CD4-positive, CD25-positive, alpha-beta regulatory T cell (primary cell): ENCODE measurements at regions not wholly inside any gene's neighbourhood (a gene's known extent, or its start where the extent isn't known, plus 50 kb on each side); places are given as distances from the start of the nearest gene placed in this dataset.
"Not testable (repeated sequence)": the region's sequence is repeated elsewhere in the genome, so short reads cannot be mapped to it uniquely, and the experiment has no call there.

Experiments used
- ATAC-seq, 2 donors: fragments of 150-1000 bp; cut with Tn5 transposase; one replicate each; pipeline ENCODE4 v1.10.0; 2021; ENCODE audit warnings: low read depth in 2 of 2, moderate number of reproducible peaks in 2 of 2, moderate library complexity in 1 of 2
- DNase-seq, 3 donors: peaks; one replicate each; pipeline versions ENCODE4 v3.0.0 to v3.0.0-alpha.2; 2012 to 2022; ENCODE audit warnings: mixed read lengths in 1 of 3
- H3K27ac ChIP-seq: one replicate; pipeline ENCODE4 v1.7.0; 2013; ENCODE audit warnings: mild to moderate bottlenecking, low read length; ENCODE audit not compliant: insufficient read depth, poor library complexity, severe bottlenecking
- H3K27me3 ChIP-seq: one replicate; pipeline ENCODE4 v1.7.0; 2013; ENCODE audit warnings: low read length; ENCODE audit not compliant: control insufficient read depth, insufficient read depth
- H3K36me3 ChIP-seq: one replicate; pipeline ENCODE4 v1.7.0; 2013; ENCODE audit warnings: mild to moderate bottlenecking, low read length, moderate library complexity; ENCODE audit not compliant: control insufficient read depth, insufficient read depth
- H3K4me1 ChIP-seq: 2 replicates; pipeline ENCODE4 v1.7.0; 2013; ENCODE audit warnings: mild to moderate bottlenecking, low read length; ENCODE audit not compliant: insufficient read depth, control insufficient read depth, poor library complexity, severe bottlenecking
- H3K4me3 ChIP-seq: one replicate; pipeline ENCODE4 v1.7.0; 2013; ENCODE audit warnings: low read depth, mild to moderate bottlenecking, low read length, moderate library complexity
- H3K9me3 ChIP-seq, 2 experiments: 1 replicate in 1 of 2; 2 replicates in 1 of 2; pipeline ENCODE4 v1.7.0; 2013; ENCODE audit warnings: low read length in 2 of 2, mild to moderate bottlenecking in 1 of 2, moderate library complexity in 1 of 2; ENCODE audit not compliant: control insufficient read depth in 2 of 2
- H3K27ac Mint-ChIP-seq, 3 donors: one replicate each; pipeline ENCODE4 v1.8.0; 2020 to 2022; ENCODE audit warnings: mild to moderate bottlenecking in 3 of 3, mixed read lengths in 3 of 3, moderate library complexity in 2 of 3
- H3K27me3 Mint-ChIP-seq: one replicate; pipeline ENCODE4 v1.8.0; 2022; ENCODE audit warnings: mild to moderate bottlenecking, mixed read lengths
- H3K36me3 Mint-ChIP-seq: one replicate; pipeline ENCODE4 v1.8.0; 2020; ENCODE audit warnings: mixed read lengths
- H3K4me1 Mint-ChIP-seq, 4 donors: one replicate each; pipeline ENCODE4 v1.8.0; 2020 to 2022; ENCODE audit warnings: mixed read lengths in 4 of 4, mild to moderate bottlenecking in 1 of 4
- H3K4me3 Mint-ChIP-seq, 4 donors: one replicate each; pipeline ENCODE4 v1.8.0; 2020 to 2022; ENCODE audit warnings: mild to moderate bottlenecking in 4 of 4, mixed read lengths in 4 of 4, moderate library complexity in 3 of 4
- H3K9me3 Mint-ChIP-seq, 7 donors: one replicate each; pipeline ENCODE4 v1.8.0; 2020 to 2022; ENCODE audit warnings: mixed read lengths in 7 of 7, mild to moderate bottlenecking in 3 of 7, moderate library complexity in 2 of 7

DNA sequence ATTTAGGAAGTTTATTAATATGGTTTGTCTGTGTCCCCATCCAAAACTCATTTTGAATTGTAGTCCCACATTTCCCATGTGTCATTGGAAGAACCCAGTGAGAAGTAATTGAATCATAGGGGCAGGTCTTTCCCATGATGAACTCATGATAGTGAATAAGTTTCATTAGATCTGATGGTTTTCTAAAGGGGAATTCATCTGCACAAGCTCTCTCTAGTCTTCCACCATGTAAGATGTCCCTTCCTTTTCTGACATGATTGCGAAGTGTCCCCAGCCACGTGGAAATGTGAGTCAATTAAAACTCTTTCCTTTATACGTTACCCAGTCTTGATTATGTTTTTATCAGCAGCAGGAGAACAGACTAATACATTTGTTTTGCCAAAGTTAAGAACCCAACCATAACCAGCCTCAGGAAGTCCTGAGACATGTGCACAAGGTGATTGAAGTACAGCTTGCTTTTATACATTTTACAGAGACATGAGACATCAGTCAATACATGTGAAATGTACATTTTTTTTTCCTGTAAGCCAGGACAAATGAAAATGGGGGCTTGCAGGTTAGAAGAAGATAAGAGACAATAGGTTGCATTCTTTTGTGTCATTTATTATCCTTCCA, 1136.7 kb downstream of the TMEM121 start:
- Histone ChIP-seq H3K27ac (no peak overlapping the region), H3K27me3 (peaks cover 2% of the 10 kb centered on the region), H3K9me3 (no peaks in the 10 kb centered on the region), H3K4me1 (no peaks in the 10 kb centered on the region), H3K4me3 (no peak overlapping the region), H3K36me3 (no peaks in the 10 kb centered on the region)
- Mint-ChIP-seq H3K4me3 (no peak overlapping the region), H3K27me3 (peaks cover 8% of the 10 kb centered on the region), H3K4me1 (peaks cover 0 to 11% (median 4%) of the 10 kb centered on the region in 4 donors), H3K9me3 (peaks cover 0 to 3% (median 0%) of the 10 kb centered on the region in 7 donors), H3K27ac (peak overlapping the region in 1 of 3 donors; percentile 1), H3K36me3 (no peaks in the 10 kb centered on the region)
- no peak for DNase-seq
- ATAC-seq, result peak in 1 of 2 donors; percentile 5

- not testable (repeated sequence) for H3K9me3 Mint-ChIP-seq, H3K4me3 Mint-ChIP-seq, H3K36me3 ChIP-seq, H3K27me3 ChIP-seq, H3K27ac Mint-ChIP-seq, H3K4me1 ChIP-seq, H3K36me3 Mint-ChIP-seq, H3K9me3 ChIP-seq, H3K27ac ChIP-seq, H3K4me3 ChIP-seq
- H3K27me3 Mint-ChIP-seq, result peaks cover 12% of the 10 kb centered on the region
- ATAC-seq (peak in 1 of 2 donors; percentile 42), DNase-seq (peak; percentile 16 to 53 (median 24))
- peaks cover 0 to 11% (median 4%) of the 10 kb centered on the region in 4 donors for H3K4me1 Mint-ChIP-seq
These were observed 1137.5 kb downstream of the TMEM121 start for GRCh38 chr14:106663805-106664410.

DNA sequence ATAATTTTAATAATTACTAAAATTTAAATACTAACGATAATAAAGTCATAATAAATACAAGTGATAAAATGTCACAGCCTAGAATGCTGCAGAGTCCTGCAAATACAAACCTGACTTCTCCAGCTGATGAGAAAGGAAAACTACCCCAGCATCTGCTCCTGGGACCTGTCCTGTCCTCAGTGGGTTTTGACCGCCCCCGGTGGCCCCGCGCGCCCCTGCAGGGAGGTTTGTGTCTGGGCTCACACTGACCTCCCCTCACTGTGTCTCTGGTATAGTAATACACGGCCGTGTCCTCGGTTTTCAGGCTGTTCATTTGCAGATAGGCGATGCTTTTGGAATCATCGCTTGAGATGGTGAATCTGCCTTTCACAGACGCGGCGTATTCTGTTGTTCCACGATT, 1139.4 kb downstream of the TMEM121 start:
- no peak for ATAC-seq
- H3K27me3 ChIP-seq, result peaks cover 3% of the 10 kb centered on the region
- H3K27ac ChIP-seq, result no peak overlapping the region
- H3K4me1 ChIP-seq, result no peaks in the 10 kb centered on the region
- H3K27ac Mint-ChIP-seq, result no peak overlapping the region
- no peak overlapping the region for H3K4me3 ChIP-seq
- no peak for DNase-seq
- H3K36me3 ChIP-seq, result no peaks in the 10 kb centered on the region
- no peak overlapping the region for H3K4me3 Mint-ChIP-seq
- H3K4me1 Mint-ChIP-seq, result peaks cover 0 to 11% (median 4%) of the 10 kb centered on the region in 4 donors
- peaks cover 0 to 1% (median 0%) of the 10 kb centered on the region in 7 donors for H3K9me3 Mint-ChIP-seq
- H3K27me3 Mint-ChIP-seq, result peaks cover 12% of the 10 kb centered on the region
- H3K36me3 Mint-ChIP-seq, result no peaks in the 10 kb centered on the region
- no peaks in the 10 kb centered on the region for H3K9me3 ChIP-seq

GRCh38 chr14:106666341-106666740, 1140.0 kb downstream of the TMEM121 start:
- Histone ChIP-seq H3K36me3 (no peaks in the 10 kb centered on the region), H3K4me1 (no peaks in the 10 kb centered on the region), H3K27me3 (peaks cover 4% of the 10 kb centered on the region), H3K27ac (no peak overlapping the region), H3K9me3 (no peaks in the 10 kb centered on the region), H3K4me3 (no peak overlapping the region)
- ATAC-seq (no peak), DNase-seq (no peak)
- Mint-ChIP-seq H3K27ac (no peak overlapping the region), H3K9me3 (peaks cover 0 to 1% (median 0%) of the 10 kb centered on the region in 7 donors), H3K4me1 (peaks cover 0 to 11% (median 4%) of the 10 kb centered on the region in 4 donors), H3K27me3 (peaks cover 12% of the 10 kb centered on the region), H3K4me3 (no peak overlapping the region), H3K36me3 (no peaks in the 10 kb centered on the region)

GRCh38 chr14:106670011-106670410, 1143.6 kb downstream of the TMEM121 start:
- Mint-ChIP-seq H3K4me1 (peaks cover 0 to 4% (median 1%) of the 10 kb centered on the region in 4 donors), H3K9me3 (peaks cover 0 to 1% (median 0%) of the 10 kb centered on the region in 7 donors), H3K36me3 (no peaks in the 10 kb centered on the region), H3K27ac (no peak overlapping the region), H3K27me3 (peaks cover 28% of the 10 kb centered on the region), H3K4me3 (no peak overlapping the region)
- H3K27me3 ChIP-seq, result peaks cover 10% of the 10 kb centered on the region
- H3K4me3 ChIP-seq, result no peak overlapping the region
- no peak for ATAC-seq
- no peaks in the 10 kb centered on the region for H3K36me3 ChIP-seq
- no peaks in the 10 kb centered on the region for H3K4me1 ChIP-seq
- no peak overlapping the region for H3K27ac ChIP-seq
- no peak for DNase-seq
- H3K9me3 ChIP-seq, result no peaks in the 10 kb centered on the region

DNA sequence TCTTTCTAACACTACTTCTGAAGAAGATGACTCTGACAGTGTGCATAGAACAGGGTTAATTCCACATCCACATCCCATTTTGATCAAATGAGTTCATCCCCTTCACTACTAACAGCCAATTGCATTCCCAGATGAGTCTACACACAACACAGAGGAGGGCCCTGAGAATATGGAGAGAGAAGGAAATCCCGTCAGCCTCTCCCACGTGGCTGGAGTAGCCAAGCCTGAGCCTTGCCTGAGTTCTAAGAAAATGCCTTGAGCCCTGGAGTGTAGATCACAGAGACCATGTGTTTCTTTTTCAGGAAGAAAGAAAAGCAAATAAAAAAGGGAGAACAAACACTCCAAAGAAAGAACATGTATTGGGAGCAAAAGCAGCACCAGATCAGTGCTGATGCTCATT, 1147.7 kb downstream of the TMEM121 start:
- not testable (repeated sequence) for H3K27ac ChIP-seq, ATAC-seq, H3K9me3 Mint-ChIP-seq, H3K4me3 ChIP-seq, H3K9me3 ChIP-seq, H3K4me1 ChIP-seq, H3K4me3 Mint-ChIP-seq, DNase-seq, H3K36me3 ChIP-seq, H3K27ac Mint-ChIP-seq, H3K27me3 ChIP-seq, H3K4me1 Mint-ChIP-seq, H3K36me3 Mint-ChIP-seq
- H3K27me3 Mint-ChIP-seq, result peaks cover 41% of the 10 kb centered on the region

GRCh38 chr14:106674509-106675125, 1148.2 kb downstream of the TMEM121 start:
- H3K9me3 ChIP-seq, H3K36me3 ChIP-seq, ATAC-seq, H3K4me1 Mint-ChIP-seq, H3K4me3 Mint-ChIP-seq, H3K27ac Mint-ChIP-seq, H3K27ac ChIP-seq, H3K36me3 Mint-ChIP-seq, H3K9me3 Mint-ChIP-seq, H3K27me3 ChIP-seq, H3K4me1 ChIP-seq, H3K4me3 ChIP-seq: not testable (repeated sequence)
- peak in 1 of 3 donors; percentile 60 for DNase-seq
- H3K27me3 Mint-ChIP-seq, result peaks cover 42% of the 10 kb centered on the region

DNA sequence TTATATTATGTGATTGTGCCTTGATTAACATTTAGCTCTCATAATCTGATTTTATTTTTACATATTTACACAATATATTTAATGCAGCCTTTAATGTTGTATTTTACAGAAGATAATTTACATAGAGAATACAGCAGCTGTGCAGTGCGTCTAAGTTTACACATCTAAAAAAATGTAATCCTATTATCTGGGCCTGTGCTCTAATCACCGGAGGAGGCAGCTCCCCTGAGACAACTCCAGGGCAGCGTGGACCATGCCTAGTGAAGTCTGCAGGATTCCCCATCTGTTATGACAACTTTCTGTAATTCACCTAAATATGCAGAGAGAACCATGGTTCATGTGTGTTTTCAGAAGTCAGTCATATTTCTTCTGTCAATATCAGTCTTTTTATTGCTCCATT, 1149.3 kb downstream of the TMEM121 start:
- H3K36me3 Mint-ChIP-seq, ATAC-seq, H3K27ac Mint-ChIP-seq, H3K9me3 Mint-ChIP-seq, H3K9me3 ChIP-seq, DNase-seq, H3K4me3 ChIP-seq, H3K36me3 ChIP-seq, H3K4me1 ChIP-seq, H3K4me3 Mint-ChIP-seq, H3K27me3 ChIP-seq, H3K4me1 Mint-ChIP-seq, H3K27ac ChIP-seq: not testable (repeated sequence)
- H3K27me3 Mint-ChIP-seq, result peaks cover 42% of the 10 kb centered on the region
